CD4-positive, alpha-beta memory T cell (primary cell): ENCODE measurements at regions not wholly inside any gene's neighbourhood (a gene's known extent, or its start where the extent isn't known, plus 50 kb on each side); places are given as distances from the start of the nearest gene placed in this dataset.

Experiments used
- CTCF ChIA-PET: fragments of 350-600 bp; sonication (Branson Sonifier 250); formaldehyde crosslinking; loops from one replicate; lab custom pipeline; 2021; ENCODE audit warnings: inconsistent platforms; ENCODE audit not compliant: partially characterized antibody; lab: Charles Lee
- POLR2A ChIA-PET: fragments of 350-600 bp; sonication (Branson Sonifier 250); formaldehyde crosslinking; loops from one replicate; lab custom pipeline; 2021; ENCODE audit not compliant: partially characterized antibody; lab: Charles Lee
- DNase-seq, 5 donors: peaks; one replicate each; pipeline versions ENCODE4 v3.0.0 to v3.0.0-alpha.2; 2020 to 2022; ENCODE audit warnings: mixed read lengths in 1 of 5
- H3K27ac ChIP-seq: one replicate; pipeline ENCODE4 v1.7.0; 2013; ENCODE audit warnings: low read depth, low read length
- H3K27me3 ChIP-seq: 2 replicates; pipeline ENCODE4 v1.7.0; 2013; ENCODE audit warnings: mild to moderate bottlenecking, low read length, moderate library complexity; ENCODE audit not compliant: insufficient read depth
- H3K36me3 ChIP-seq: 2 replicates; pipeline ENCODE4 v1.7.0; 2013; ENCODE audit warnings: mild to moderate bottlenecking, low read length, moderate library complexity; ENCODE audit not compliant: insufficient read depth
- H3K4me1 ChIP-seq: 2 replicates; pipeline ENCODE4 v1.7.0; 2013; ENCODE audit warnings: mild to moderate bottlenecking, low read length, moderate library complexity; ENCODE audit not compliant: insufficient read depth
- H3K4me3 ChIP-seq, 2 donors: one replicate each; pipeline ENCODE4 v1.7.0; 2013; ENCODE audit warnings: low read length in 2 of 2, mild to moderate bottlenecking in 1 of 2
- H3K9me3 ChIP-seq, 2 donors: one replicate each; pipeline ENCODE4 v1.7.0; 2013; ENCODE audit warnings: low read length in 2 of 2, control low read depth in 1 of 2; ENCODE audit not compliant: control insufficient read depth in 1 of 2
- H3K27ac Mint-ChIP-seq, 7 donors: one replicate each; pipeline ENCODE4 v1.8.0; 2020 to 2021; ENCODE audit warnings: mixed read lengths in 7 of 7, mild to moderate bottlenecking in 6 of 7, inconsistent platforms in 3 of 7, moderate library complexity in 3 of 7
- H3K27me3 Mint-ChIP-seq, 2 donors: one replicate each; pipeline ENCODE4 v1.8.0; 2020 to 2021; ENCODE audit warnings: mixed read lengths in 2 of 2
- H3K36me3 Mint-ChIP-seq, 2 donors: one replicate each; pipeline ENCODE4 v1.8.0; 2020 to 2021; ENCODE audit warnings: mixed read lengths in 2 of 2, inconsistent platforms in 1 of 2, mild to moderate bottlenecking in 1 of 2
- H3K4me1 Mint-ChIP-seq, 4 donors: one replicate each; pipeline ENCODE4 v1.8.0; 2020 to 2021; ENCODE audit warnings: mixed read lengths in 4 of 4, mild to moderate bottlenecking in 1 of 4
- H3K4me3 Mint-ChIP-seq, 8 donors: one replicate each; pipeline ENCODE4 v1.8.0; 2020 to 2021; ENCODE audit warnings: mixed read lengths in 8 of 8, mild to moderate bottlenecking in 7 of 8, moderate library complexity in 6 of 8, inconsistent platforms in 3 of 8
- H3K9me3 Mint-ChIP-seq, 8 donors: one replicate each; pipeline ENCODE4 v1.8.0; 2020 to 2021; ENCODE audit warnings: mixed read lengths in 8 of 8, mild to moderate bottlenecking in 5 of 8, inconsistent platforms in 3 of 8, moderate library complexity in 1 of 8
- intact Hi-C: fragments of 100-400 bp; cut with micrococcal nuclease; formaldehyde crosslinking; loops from one replicate; pipeline ENCODE4 v1.15.1; 2023

- peaks cover 0 to 2% (median 0%) of the 10 kb centered on the region in 8 donors for H3K9me3 Mint-ChIP-seq
- H3K27ac ChIP-seq = no peak overlapping the region
These were observed 289.2 kb downstream of the OGFRL1 start for GRCh38 chr6:71577766-71578165.

GRCh38 chr6:71579902-71580301 is 291.3 kb downstream of the OGFRL1 start:
- intact Hi-C loops = no loop called here
- no peak for DNase-seq
- Mint-ChIP-seq H3K9me3 (no peaks in the 10 kb centered on the region), H3K4me1 (no peaks in the 10 kb centered on the region), H3K27ac (no peak overlapping the region), H3K27me3 (peaks cover 0 to 1% of the 10 kb centered on the region in 2 donors), H3K36me3 (no peaks in the 10 kb centered on the region), H3K4me3 (no peak overlapping the region)
- H3K9me3 ChIP-seq = no peaks in the 10 kb centered on the region
- no peak overlapping the region for H3K4me3 ChIP-seq
- CTCF ChIA-PET = no interaction called here
- H3K36me3 ChIP-seq = no peaks in the 10 kb centered on the region
- H3K27me3 ChIP-seq = no peaks in the 10 kb centered on the region
- H3K27ac ChIP-seq = no peak overlapping the region
- POLR2A ChIA-PET = no interaction called here
- no peaks in the 10 kb centered on the region for H3K4me1 ChIP-seq

More at GRCh38 chr6:71577766-71578165, 289.2 kb downstream of the OGFRL1 start:
- Mint-ChIP-seq H3K4me3 (no peak overlapping the region), H3K4me1 (no peaks in the 10 kb centered on the region), H3K36me3 (no peaks in the 10 kb centered on the region), H3K27me3 (peaks cover 0 to 1% of the 10 kb centered on the region in 2 donors), H3K27ac (no peak overlapping the region)
- Histone ChIP-seq H3K27me3 (no peaks in the 10 kb centered on the region), H3K4me3 (no peak overlapping the region), H3K36me3 (no peaks in the 10 kb centered on the region), H3K4me1 (no peaks in the 10 kb centered on the region), H3K9me3 (no peaks in the 10 kb centered on the region)
- intact Hi-C loops = no loop called here
- POLR2A ChIA-PET = no interaction called here
- DNase-seq = no peak
- CTCF ChIA-PET = no interaction called here

- Histone ChIP-seq H3K27ac (no peak overlapping the region), H3K36me3 (no peaks in the 10 kb centered on the region), H3K27me3 (no peaks in the 10 kb centered on the region), H3K4me3 (no peak overlapping the region), H3K9me3 (no peaks in the 10 kb centered on the region), H3K4me1 (no peaks in the 10 kb centered on the region)
- CTCF ChIA-PET = no interaction called here
- no peaks in the 10 kb centered on the region for H3K36me3 Mint-ChIP-seq
- H3K9me3 Mint-ChIP-seq = peaks cover 0 to 2% (median 0%) of the 10 kb centered on the region in 8 donors
- POLR2A ChIA-PET = no interaction called here
- H3K4me3 Mint-ChIP-seq = no peak overlapping the region
- DNase-seq = no peak
- intact Hi-C loops = no loop called here
- no peaks in the 10 kb centered on the region for H3K4me1 Mint-ChIP-seq
- no peak overlapping the region for H3K27ac Mint-ChIP-seq
- H3K27me3 Mint-ChIP-seq = no peaks in the 10 kb centered on the region
These were observed 294.2 kb downstream of the OGFRL1 start for GRCh38 chr6:71582820-71583219.

GRCh38 chr6:71584712-71585436 is 296.3 kb downstream of the OGFRL1 start:
- Mint-ChIP-seq H3K27ac (no peak overlapping the region), H3K36me3 (no peaks in the 10 kb centered on the region)
- intact Hi-C loops = no loop called here

GRCh38 chr6:71585472-71585871 is 296.9 kb downstream of the OGFRL1 start:
- no peaks in the 10 kb centered on the region for H3K36me3 ChIP-seq
- H3K4me1 ChIP-seq = no peaks in the 10 kb centered on the region
- H3K27me3 ChIP-seq = no peaks in the 10 kb centered on the region
- H3K27ac ChIP-seq = no peak overlapping the region
- Mint-ChIP-seq H3K36me3 (no peaks in the 10 kb centered on the region), H3K4me1 (no peaks in the 10 kb centered on the region), H3K27me3 (peaks cover 0 to 2% of the 10 kb centered on the region in 2 donors), H3K27ac (no peak overlapping the region), H3K9me3 (peaks cover 0 to 4% (median 0%) of the 10 kb centered on the region in 8 donors), H3K4me3 (no peak overlapping the region)
- H3K4me3 ChIP-seq = no peak overlapping the region
- DNase-seq = no peak
- CTCF ChIA-PET = no interaction called here
- H3K9me3 ChIP-seq = no peaks in the 10 kb centered on the region
- intact Hi-C loops = no loop called here
- POLR2A ChIA-PET = no interaction called here

More at GRCh38 chr6:71584712-71585436, 296.3 kb downstream of the OGFRL1 start:
- no peaks in the 10 kb centered on the region for H3K9me3 ChIP-seq
- POLR2A ChIA-PET = no interaction called here
- Mint-ChIP-seq H3K4me1 (no peaks in the 10 kb centered on the region), H3K4me3 (no peak overlapping the region), H3K27me3 (peaks cover 0 to 2% of the 10 kb centered on the region in 2 donors), H3K9me3 (peaks cover 0 to 4% (median 0%) of the 10 kb centered on the region in 8 donors)
- no peak overlapping the region for H3K4me3 ChIP-seq
- CTCF ChIA-PET = no interaction called here
- DNase-seq = no peak
- H3K36me3 ChIP-seq = no peaks in the 10 kb centered on the region
- H3K27me3 ChIP-seq = no peaks in the 10 kb centered on the region
- no peak overlapping the region for H3K27ac ChIP-seq
- H3K4me1 ChIP-seq = no peaks in the 10 kb centered on the region

- POLR2A ChIA-PET = no interaction called here
These were observed 297.9 kb upstream of the RIMS1 start for GRCh38 chr6:71588490-71588889.

GRCh38 chr6:71589254-71589653 is 297.1 kb upstream of the RIMS1 start:
- H3K36me3 Mint-ChIP-seq = no peaks in the 10 kb centered on the region
- H3K4me1 ChIP-seq = no peaks in the 10 kb centered on the region
- H3K9me3 ChIP-seq = no peaks in the 10 kb centered on the region
- H3K4me3 Mint-ChIP-seq = no peak overlapping the region
- no peaks in the 10 kb centered on the region for H3K4me1 Mint-ChIP-seq
- ChIA-PET CTCF (no interaction called here), POLR2A (no interaction called here)
- no peak overlapping the region for H3K27ac Mint-ChIP-seq
- H3K4me3 ChIP-seq = no peak overlapping the region
- H3K27me3 ChIP-seq = no peaks in the 10 kb centered on the region
- intact Hi-C loops = no loop called here
- no peaks in the 10 kb centered on the region for H3K36me3 ChIP-seq
- no peak for DNase-seq
- no peak overlapping the region for H3K27ac ChIP-seq
- peaks cover 0 to 2% of the 10 kb centered on the region in 2 donors for H3K27me3 Mint-ChIP-seq
- peaks cover 0 to 4% (median 0%) of the 10 kb centered on the region in 8 donors for H3K9me3 Mint-ChIP-seq

More at GRCh38 chr6:71588490-71588889, 297.9 kb upstream of the RIMS1 start:
- no peak overlapping the region for H3K4me3 ChIP-seq
- CTCF ChIA-PET = no interaction called here
- intact Hi-C loops = no loop called here
- Mint-ChIP-seq H3K4me3 (no peak overlapping the region), H3K9me3 (peaks cover 0 to 4% (median 0%) of the 10 kb centered on the region in 8 donors), H3K27ac (no peak overlapping the region), H3K27me3 (peaks cover 0 to 2% of the 10 kb centered on the region in 2 donors), H3K36me3 (no peaks in the 10 kb centered on the region), H3K4me1 (no peaks in the 10 kb centered on the region)
- H3K27me3 ChIP-seq = no peaks in the 10 kb centered on the region
- no peaks in the 10 kb centered on the region for H3K4me1 ChIP-seq
- H3K36me3 ChIP-seq = no peaks in the 10 kb centered on the region
- no peak overlapping the region for H3K27ac ChIP-seq
- H3K9me3 ChIP-seq = no peaks in the 10 kb centered on the region
- no peak for DNase-seq
